HG03064 (cell line): ENCODE measurements at regions not wholly inside any gene's neighbourhood (a gene's known extent, or its start where the extent isn't known, plus 50 kb on each side); places are given as distances from the start of the nearest gene placed in this dataset.

Experiments used
- ATAC-seq: cut with Tn5 transposase; IDR thresholded peaks from one replicate; pipeline ENCODE4 v1.9.1; 2021; ENCODE audit warnings: low read depth; ENCODE audit not compliant: unreplicated experiment

DNA sequence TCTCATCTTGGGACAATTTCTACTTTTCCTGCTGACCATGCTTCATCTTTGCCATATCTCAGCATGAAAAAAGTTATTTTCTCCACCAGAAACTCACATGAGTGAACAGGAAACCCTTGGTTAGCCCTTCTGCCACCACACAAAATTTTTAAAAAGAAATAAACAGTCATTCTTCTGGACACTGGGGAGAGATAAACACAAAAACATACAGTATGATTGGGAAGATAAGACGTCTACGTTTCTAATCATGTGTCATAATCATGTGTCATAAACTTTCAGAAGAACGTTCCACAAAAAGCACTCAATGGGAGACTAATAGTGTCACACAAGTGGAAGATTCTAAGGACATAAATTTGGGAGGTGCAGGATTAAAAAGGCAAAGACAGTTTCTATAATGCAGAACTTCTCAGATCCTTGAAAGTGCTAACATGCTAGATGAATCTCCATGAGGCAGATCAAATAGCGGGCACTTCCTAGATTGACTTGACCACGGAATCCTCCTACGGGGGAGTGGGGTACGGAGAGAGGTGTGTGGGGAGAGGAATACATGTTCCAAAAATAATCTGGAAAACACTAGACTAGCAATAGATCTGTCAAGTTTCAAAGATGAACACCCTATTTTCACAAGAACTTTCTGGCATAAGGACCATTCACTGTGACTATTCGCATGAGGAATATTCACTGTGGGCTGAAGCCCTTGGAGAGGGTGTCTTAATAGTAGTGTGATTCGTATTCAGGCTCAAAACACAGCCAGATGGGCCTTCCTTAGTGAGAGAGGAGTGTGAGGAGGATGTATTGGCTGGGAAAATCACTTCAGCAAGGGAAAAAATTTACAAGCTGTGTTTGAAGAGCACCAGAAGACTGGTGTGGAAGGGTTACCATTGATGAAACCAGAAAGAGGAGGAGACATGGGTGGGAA lies 206.7 kb downstream of the SETD4 start:
- ATAC-seq = no peak

DNA sequence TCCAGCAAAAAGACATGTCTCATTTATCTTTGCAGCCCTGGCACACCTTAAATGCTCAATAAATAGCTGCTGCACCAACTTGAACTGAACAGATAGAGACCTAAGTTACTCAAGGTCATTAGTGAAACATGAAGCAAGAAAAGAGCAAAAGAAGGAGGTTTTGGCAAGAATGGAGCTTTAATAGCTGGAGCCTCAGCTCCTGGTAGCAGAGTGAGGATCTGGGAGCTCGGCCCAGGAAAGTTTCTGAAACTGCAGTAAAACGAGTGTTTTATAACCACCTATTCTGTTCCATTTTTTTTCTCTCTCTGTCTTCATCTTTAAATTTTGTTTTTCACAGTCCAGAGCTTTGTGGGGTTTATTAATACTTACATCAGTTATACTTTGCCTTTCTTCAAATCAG lies 207.5 kb downstream of the SETD4 start:
- ATAC-seq = no peak

DNA sequence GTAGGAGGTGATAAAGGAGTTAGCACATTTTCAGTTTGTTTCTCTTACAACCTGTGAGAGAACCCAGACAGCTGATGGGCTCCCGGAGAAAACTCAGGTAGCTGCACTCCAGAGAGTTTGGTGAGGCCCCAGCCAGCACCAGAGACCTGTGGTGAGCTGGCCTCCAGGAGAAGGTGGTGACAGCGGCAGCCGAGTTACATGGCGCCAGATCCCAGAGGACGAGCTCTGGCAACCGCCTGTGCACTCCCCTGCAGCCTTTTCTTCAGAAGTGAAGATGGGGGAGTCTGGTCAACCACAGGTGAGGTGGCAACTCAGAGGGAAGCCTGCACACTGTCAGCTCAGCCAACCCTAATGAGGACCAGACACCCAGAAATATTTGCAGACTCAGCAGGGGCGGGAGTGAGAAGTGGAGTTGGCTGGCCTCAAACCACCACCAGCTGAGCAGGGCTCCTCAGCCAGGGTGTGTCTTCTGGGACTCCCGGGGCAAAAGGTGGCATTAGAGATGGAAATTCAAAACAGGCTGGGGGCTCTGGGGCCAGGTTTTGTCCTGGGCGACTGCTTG lies 209.7 kb downstream of the SETD4 start:
- no peak for ATAC-seq

GRCh38 chr21:35850029-35850428 lies 210.3 kb downstream of the SETD4 start:
- ATAC-seq = no peak

DNA sequence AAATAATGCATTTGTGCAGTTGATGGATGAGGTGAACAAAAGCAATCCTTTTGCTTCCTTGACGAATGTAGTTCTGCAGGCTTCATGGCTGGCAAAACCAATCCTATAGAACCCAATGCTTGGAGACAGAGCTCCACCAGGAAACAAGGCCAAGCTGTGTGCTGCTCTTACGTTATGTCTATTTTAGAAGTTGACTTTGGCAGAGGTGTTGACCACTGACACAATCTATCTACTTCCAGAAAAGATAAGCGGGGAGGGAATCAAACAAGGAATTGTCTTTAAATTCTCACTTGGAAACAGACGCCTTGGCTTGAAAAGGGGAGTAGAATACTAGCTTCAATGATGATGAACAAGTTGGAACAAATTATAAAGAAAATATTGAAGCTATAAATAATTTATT lies 211.2 kb downstream of the SETD4 start:
- ATAC-seq = no peak

DNA sequence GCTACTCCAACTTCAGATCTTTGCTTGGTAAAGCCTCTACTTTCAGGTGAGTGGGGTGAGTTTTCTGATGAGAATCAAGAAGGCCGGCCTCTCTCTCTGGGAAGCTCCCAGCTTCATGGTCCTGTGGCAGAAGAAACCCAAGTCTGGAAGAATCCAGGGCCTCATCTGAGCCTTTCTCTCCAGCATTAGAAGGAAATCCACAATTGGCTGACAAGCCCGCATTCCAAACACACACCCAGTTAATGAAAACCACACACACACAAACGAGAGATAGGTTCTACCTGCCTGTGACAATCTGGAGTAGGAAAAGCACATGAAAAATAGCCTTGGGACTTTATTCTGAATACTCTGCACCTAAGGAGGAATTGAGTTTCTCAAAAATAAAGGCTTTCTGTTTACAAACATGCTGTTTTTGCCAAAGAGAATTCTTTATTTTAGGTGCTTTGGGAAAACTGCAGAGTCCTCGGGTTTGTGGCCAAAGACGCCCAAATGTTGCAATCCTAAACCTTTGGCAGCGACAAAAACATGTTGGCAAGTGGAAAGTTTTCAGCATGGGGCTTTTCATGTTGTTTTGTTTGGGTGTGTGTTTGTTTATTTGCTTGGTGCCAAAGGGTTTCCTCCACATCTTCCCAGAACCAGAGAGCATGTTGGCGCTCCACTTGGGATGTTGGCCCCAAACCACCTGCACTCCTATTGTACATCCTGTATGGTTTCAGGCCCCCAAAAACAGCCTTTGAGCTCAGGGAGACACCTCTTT lies 216.2 kb downstream of the SETD4 start:
- no peak for ATAC-seq

- ATAC-seq = no peak
These were observed 219.4 kb downstream of the SETD4 start for GRCh38 chr21:35840949-35841348.

- ATAC-seq = no peak
These were observed 220.0 kb downstream of the SETD4 start for GRCh38 chr21:35840197-35840799.

GRCh38 chr21:35838987-35839763 lies 221.2 kb downstream of the SETD4 start:
- no peak for ATAC-seq

DNA sequence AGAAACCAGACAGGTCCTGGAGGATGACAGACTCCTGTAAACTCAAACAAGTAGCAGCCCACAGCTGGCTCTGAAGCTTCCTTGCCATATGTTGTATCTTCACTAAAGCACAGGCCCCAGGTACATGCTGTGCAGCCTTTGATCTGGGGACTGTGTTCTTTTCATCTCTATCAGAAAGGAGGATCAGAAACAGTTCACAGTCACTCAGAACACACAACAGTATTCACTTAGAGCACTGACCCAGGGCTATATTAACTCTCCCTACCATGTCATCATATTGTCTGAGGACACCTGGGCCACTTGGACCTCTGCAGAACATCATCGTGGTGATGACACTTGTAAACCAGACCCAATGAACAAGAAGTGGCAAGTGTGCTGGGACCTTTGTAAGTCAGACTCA lies 222.0 kb downstream of the SETD4 start:
- ATAC-seq = no peak

- ATAC-seq = no peak
These were observed 226.3 kb downstream of the SETD4 start for GRCh38 chr21:35833991-35834390.

GRCh38 chr21:35833388-35833787 lies 226.9 kb downstream of the SETD4 start:
- no peak for ATAC-seq

DNA sequence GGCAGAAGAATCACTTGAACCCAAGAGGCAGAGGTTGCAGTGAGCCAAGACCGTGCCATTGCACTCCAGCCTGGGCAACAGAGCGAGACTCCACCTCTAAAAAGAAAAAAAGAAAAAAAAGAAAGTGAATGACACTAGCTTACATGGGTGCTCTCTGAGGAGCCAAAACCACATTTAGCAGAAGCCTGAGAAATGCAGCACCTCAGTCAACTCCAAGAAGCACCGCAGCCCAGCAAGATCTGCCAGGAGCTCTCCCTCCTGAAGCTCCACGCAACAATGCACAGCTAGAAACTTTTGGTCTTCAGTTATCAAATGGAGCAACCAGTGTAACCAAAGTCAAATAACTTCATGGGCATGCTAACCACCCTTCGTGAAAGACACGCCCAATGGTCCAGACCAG lies 229.1 kb downstream of the SETD4 start:
- no peak for ATAC-seq

- no peak for ATAC-seq
These were observed 231.3 kb downstream of the SETD4 start for GRCh38 chr21:35829067-35829466.

DNA sequence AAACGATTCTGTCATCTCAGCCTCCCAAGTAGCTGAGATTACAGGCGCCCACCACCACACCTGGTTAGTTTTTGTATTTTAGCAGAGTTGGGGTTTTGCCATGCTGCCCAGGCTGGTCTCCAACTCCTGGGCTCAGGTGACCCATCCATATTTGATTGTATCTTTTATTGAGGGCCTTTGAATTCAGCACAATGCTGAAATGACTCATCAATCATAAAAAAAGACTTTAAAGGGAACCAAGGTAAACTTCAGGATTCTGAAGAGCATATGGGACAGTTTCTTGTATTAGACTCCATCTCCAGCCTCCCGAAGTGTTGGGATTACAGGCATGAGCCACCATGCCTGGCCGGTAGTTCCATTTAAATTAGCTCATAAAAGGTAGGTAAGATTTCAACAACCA lies 232.2 kb downstream of the SETD4 start:
- ATAC-seq = no peak

- no peak for ATAC-seq
These were observed 233.3 kb downstream of the SETD4 start for GRCh38 chr21:35827004-35827403.

DNA sequence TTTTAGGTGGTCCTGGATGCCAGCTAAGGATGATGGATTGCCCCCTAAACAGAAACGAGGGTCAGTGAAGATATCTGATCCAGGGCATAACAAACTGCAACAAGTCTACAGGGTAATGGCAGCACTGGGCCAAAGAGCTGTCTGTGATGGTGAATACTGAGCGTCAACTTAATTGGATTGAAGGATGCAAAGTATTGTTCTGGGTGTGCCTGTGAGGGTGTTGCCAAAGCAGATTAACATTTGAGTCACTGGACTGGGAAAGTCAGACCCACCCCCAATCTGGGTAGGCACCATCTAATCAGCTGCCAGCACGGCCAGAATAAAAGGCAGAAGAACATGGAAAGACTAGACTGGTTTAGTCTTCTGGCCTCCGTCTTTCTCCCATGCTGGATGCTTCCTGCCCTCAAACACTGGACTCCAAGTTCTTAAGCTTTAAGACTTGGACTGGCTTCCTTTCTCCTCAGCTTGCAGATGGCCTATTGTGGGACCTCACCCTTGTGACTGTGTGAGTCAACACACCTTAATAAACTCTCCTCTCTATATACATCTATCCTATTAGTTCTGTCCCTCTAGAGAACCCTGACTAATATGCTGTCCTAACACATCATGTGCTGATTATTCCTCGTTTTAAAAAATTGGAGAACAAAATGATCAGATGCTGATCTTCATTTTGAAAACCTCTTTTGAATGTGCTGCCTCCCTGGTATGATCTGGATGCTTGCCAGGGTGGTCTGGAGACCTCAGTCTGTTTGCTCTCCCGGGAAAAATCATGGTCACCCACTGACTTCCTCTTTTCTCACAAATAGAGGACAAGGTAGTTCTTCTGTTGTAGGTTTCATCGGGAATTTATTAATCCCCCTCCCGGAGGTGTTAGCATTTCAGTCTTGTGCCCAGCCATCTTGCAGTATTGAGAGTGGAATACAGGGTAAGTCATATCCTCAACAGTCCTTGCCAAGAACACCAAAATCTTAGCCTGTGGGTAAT lies 234.7 kb downstream of the SETD4 start:
- no peak for ATAC-seq

DNA sequence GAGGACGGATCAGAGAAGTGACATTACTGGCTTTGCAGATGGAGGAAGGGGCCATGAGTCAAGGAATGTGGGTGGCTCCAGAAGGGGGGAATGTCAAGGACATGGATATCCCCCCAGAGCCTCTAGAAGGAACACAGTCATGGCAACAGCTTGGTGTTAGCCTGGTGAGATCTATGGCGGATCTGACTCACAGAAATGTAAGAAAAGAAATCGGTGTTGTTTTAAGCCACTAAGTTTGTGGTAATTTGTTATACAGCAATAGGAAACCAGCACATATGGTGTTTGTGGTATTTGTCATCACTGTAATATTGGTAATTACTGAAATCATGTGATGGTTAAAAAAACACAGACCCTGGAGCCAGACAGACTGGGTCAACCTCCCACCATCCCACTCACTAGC lies 236.2 kb downstream of the SETD4 start:
- no peak for ATAC-seq

GRCh38 chr21:35819134-35819533 lies 241.2 kb downstream of the SETD4 start:
- no peak for ATAC-seq
